GM12878 (cell line): ENCODE measurements at regions not wholly inside any gene's neighbourhood (a gene's known extent, or its start where the extent isn't known, plus 50 kb on each side); places are given as distances from the start of the nearest gene placed in this dataset.

Experiments
- ATAC-seq: fragments of 200-7000 bp; cut with Tn5 transposase; 3 replicates; pipeline ENCODE4 v1.9.1; 2020; ENCODE audit warnings: mild to moderate bottlenecking, moderate library complexity
- BruUV-seq: library from RNA; stranded (reverse); fragments of 400-500 nt; replicated peaks from 2 replicates; lab custom pipeline; 2021; lab: Mats Ljungman, UMichigan
- CTCF ChIA-PET: fragments of 300-600 bp; sonication (Branson Sonifier 250); formaldehyde crosslinking; extraction: SDS; loops from one replicate; lab custom pipeline; 2021; ENCODE audit warnings: inconsistent platforms; lab: Yijun Ruan, JAX
- POLR2A ChIA-PET: fragments of 350-600 bp; formaldehyde crosslinking; extraction: SDS; loops from one replicate; lab custom pipeline; 2021; ENCODE audit warnings: inconsistent platforms; lab: Charles Lee
- RAD21 ChIA-PET: fragments of 300-600 bp; sonication (Branson Sonifier 250); formaldehyde crosslinking; loops from one replicate; lab custom pipeline; 2023; ENCODE audit warnings: antibody characterized with exemption; ENCODE audit not compliant: unreplicated experiment; lab: Charles Lee
- SMC1A ChIA-PET: fragments of 300-600 bp; sonication (Branson Sonifier 250); formaldehyde crosslinking; loops from one replicate; lab custom pipeline; 2023; ENCODE audit not compliant: unreplicated experiment, uncharacterized antibody; lab: Charles Lee
- DNase-seq: peaks from one replicate; pipeline ENCODE4 v3.0.0-alpha.2; 2011; ENCODE audit warnings: low read depth, low spot score
- FAIRE-seq: peaks from 3 replicates; lab custom pipeline; 2011; peaks lifted over from hg19 to GRCh38; lab: Jason Lieb, UNC
- H2AFZ ChIP-seq: 2 replicates; pipeline ENCODE4 v1.6.0; 2011; ENCODE audit warnings: low read depth, low read length, control low read depth; ENCODE audit not compliant: control insufficient read depth
- H3K27ac ChIP-seq: 2 replicates; pipeline ENCODE4 v1.5.1; 2011; ENCODE audit warnings: control low read depth; ENCODE audit not compliant: control insufficient read depth, insufficient read depth
- H3K27me3 ChIP-seq, 2 experiments: replicated peaks in 1 of 2; 2 replicates each; pipeline versions ENCODE4 v1.6.0 to v1.6.1; 2011; ENCODE audit warnings: low read length in 1 of 2; ENCODE audit not compliant: control insufficient read depth in 2 of 2, insufficient read depth in 2 of 2
- H3K36me3 ChIP-seq, 2 experiments: 2 replicates each; pipeline ENCODE4 v1.5.1; 2011; ENCODE audit warnings: low read length in 1 of 2; ENCODE audit not compliant: control insufficient read depth in 2 of 2, insufficient read depth in 2 of 2
- H3K4me1 ChIP-seq: 2 replicates; pipeline ENCODE4 v1.6.1; 2011; ENCODE audit warnings: mild to moderate bottlenecking, low read length, moderate library complexity, mixed read lengths; ENCODE audit not compliant: control insufficient read depth, insufficient read depth
- H3K4me2 ChIP-seq: 2 replicates; pipeline ENCODE4 v1.6.0; 2011; ENCODE audit warnings: control low read depth; ENCODE audit not compliant: control insufficient read depth, insufficient read depth
- H3K4me3 ChIP-seq: fragments of 200-600 bp; sonication (generic); 2 replicates; pipeline ENCODE4 v1.5.1; 2016
- H3K79me2 ChIP-seq: 2 replicates; pipeline ENCODE4 v1.6.0; 2011; ENCODE audit warnings: low read length; ENCODE audit not compliant: control insufficient read depth, insufficient read depth
- H3K9ac ChIP-seq: 2 replicates; pipeline ENCODE4 v1.8.0; 2011; ENCODE audit warnings: low read length, control low read depth, mixed read lengths; ENCODE audit not compliant: control insufficient read depth, insufficient read depth
- H3K9me3 ChIP-seq: replicated peaks from 3 replicates; pipeline ENCODE4 v1.5.1; 2011; ENCODE audit warnings: mild to moderate bottlenecking, low read length; ENCODE audit not compliant: control insufficient read depth, insufficient read depth
- H4K20me1 ChIP-seq: 2 replicates; pipeline ENCODE4 v1.6.0; 2011; ENCODE audit not compliant: control insufficient read depth, insufficient read depth
- CBFB ChIP-seq: IDR thresholded peaks from 2 replicates; pipeline ENCODE4 v1.6.1; 2016; ENCODE audit warnings: antibody characterized with exemption, low read depth
- HDAC6 ChIP-seq: fragments of 200-600 bp; sonication (generic); IDR thresholded peaks from one replicate; pipeline ENCODE4 v1.8.0; 2017; ENCODE audit warnings: antibody characterized with exemption; ENCODE audit not compliant: unreplicated experiment
- NFYB ChIP-seq: IDR thresholded peaks from 2 replicates; pipeline ENCODE4 v1.6.1; 2011; ENCODE audit warnings: low read depth, mild to moderate bottlenecking, low read length, improper control_type of control experiment, moderate library complexity; ENCODE audit not compliant: insufficient read depth
- RUNX3 ChIP-seq: IDR thresholded peaks from 2 replicates; pipeline ENCODE4 v1.6.1; 2012; ENCODE audit warnings: low read length, inconsistent platforms
- STAT1 ChIP-seq: fragments of 450-650 bp; conservative IDR thresholded peaks from 2 replicates; pipeline ENCODE4 v1.6.1; 2014; ENCODE audit warnings: antibody characterized with exemption, mild to moderate bottlenecking
- WGBS: methylation state at CpG from one replicate; pipeline ENCODE4 v1.1.6; 2016; ENCODE audit warnings: low lambda C conversion rate; ENCODE audit not compliant: insufficient replicate concordance, insufficient coverage; ENCODE audit errors: missing lambda C conversion rate; 5-methylcytosine and 5-hydroxymethylcytosine counted together
- in situ Hi-C: fragments of 300-500 bp; cut with MboI; formaldehyde crosslinking; loops from 9 replicates; pipeline ENCODE4 v1.14.3; 2018; ENCODE audit warnings: mixed read lengths
- intact Hi-C: fragments of 100-400 bp; cut with micrococcal nuclease; formaldehyde crosslinking; loops from one replicate; pipeline ENCODE4 v1.14.2; 2022; ENCODE audit not compliant: unreplicated experiment
- TF ChIP-seq, protein P1 (sequence below): IDR thresholded peaks from 2 replicates; pipeline ENCODE4 v1.6.1; 2012; ENCODE audit warnings: low read depth, low read length, improper control_type of control experiment

DNA sequence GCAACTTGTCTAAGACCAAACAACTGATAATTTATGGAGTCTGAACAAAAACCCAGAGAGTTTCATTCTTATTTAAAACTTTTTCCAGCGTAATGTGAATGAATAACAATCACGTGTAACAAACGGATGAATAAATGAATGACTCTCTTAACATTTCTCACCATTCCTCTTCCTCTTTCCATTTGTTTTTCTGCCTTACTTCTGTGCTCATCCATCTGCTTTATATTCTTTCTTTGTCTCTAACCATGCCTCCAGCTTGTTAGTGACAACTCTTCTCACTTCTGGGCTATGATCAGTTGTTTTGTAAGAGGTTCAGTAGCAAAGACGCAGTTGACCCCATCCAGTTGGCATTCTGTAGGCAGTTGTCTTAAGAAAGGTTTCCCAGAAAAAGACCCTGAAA, 133.7 kb upstream of the MB21D2 start:
- Histone ChIP-seq H3K9me3 (no peaks in the 10 kb centered on the region), H3K4me3 (no peak overlapping the region), H3K36me3 (no peaks in the 10 kb centered on the region), H2AFZ (no peak overlapping the region), H3K4me1 (no peaks in the 10 kb centered on the region), H3K27ac (no peak overlapping the region), H3K9ac (no peak overlapping the region), H4K20me1 (no peaks in the 10 kb centered on the region), H3K4me2 (no peak overlapping the region), H3K27me3 (0 out of 4 replicates have a peak, but pooled peaks cover 0 to 3% of the 10 kb centered on the region in 2 experiments), H3K79me2 (no peaks in the 10 kb centered on the region)
- no peak for TF ChIP-seq HDAC6
- CTCF ChIA-PET: interaction anchor here (3.4 kb wide), 1 partner anchor 9 kb away, joined by 14 read pairs; no protein-coding TSS in a partner anchor
- 69% methylated on average over 4 of the region's 4 CpGs for WGBS
- in situ Hi-C loops (no loop called here), intact Hi-C loops (no loop called here)
- POLR2A ChIA-PET: no interaction called here
- DNase-seq (no peak), FAIRE-seq (no peak), ATAC-seq (no peak)
- SMC1A ChIA-PET: no interaction called here
- RAD21 ChIA-PET: interaction anchor here (1.0 kb wide), 1 partner anchor 10 kb away, joined by 3 read pairs; no protein-coding TSS in a partner anchor
- BruUV-seq: no TSS peak

DNA sequence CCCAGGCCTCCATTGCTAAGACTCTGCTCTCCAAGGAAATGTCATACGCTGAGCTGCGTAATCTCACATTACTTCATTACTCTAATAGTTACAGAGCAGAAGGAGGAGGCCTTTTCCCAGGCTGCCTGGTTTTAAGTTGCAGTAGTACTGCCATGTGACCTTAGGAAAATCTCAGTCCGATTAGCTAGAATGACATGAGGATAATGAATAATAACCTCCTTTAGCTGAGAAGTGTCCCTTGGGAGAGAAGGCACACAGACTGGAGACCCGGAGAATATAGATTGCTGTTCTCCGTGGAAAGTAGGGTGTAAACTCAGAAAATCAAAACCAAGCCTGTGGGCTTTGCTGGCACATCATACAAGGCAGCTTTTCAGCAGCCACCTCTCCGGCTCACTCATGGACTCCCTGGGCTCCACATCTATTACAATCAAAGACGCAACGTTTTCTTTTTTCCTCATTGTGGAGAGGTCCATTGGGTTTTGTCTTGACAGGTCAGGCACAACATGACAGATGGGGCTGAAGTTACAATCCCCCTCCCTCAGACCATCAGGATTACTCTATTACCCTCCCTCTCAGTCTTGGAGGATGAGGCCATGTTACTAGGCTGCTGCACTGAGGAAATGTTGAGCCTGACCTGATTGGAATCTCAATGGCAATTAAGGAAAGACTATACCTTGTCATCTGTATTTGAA, 134.8 kb upstream of the MB21D2 start:
- Histone ChIP-seq H3K27ac (no peak overlapping the region), H3K9ac (no peak overlapping the region), H3K9me3 (no peaks in the 10 kb centered on the region), H3K4me2 (no peak overlapping the region), H3K27me3 (0 out of 4 replicates have a peak, but pooled peaks cover 0 to 3% of the 10 kb centered on the region in 2 experiments), H3K4me3 (no peak overlapping the region), H3K79me2 (no peaks in the 10 kb centered on the region), H3K36me3 (no peaks in the 10 kb centered on the region), H2AFZ (no peak overlapping the region), H4K20me1 (no peaks in the 10 kb centered on the region), H3K4me1 (no peaks in the 10 kb centered on the region)
- 53% methylated on average over 8 of the region's 8 CpGs for WGBS
- in situ Hi-C loops: no loop called here
- FAIRE-seq (no peak), DNase-seq (no peak), ATAC-seq (no peak)
- ChIA-PET RAD21 (interaction anchor here (1.0 kb wide), 1 partner anchor 12 kb away, joined by 3 read pairs; no protein-coding TSS in a partner anchor), SMC1A (interaction anchor here (1.2 to 3.3 kb wide), 2 partner anchors 11 to 237 kb away, joined by 3 to 15 read pairs; no protein-coding TSS in a partner anchor), CTCF (interaction anchor here (3.4 kb wide), 1 partner anchor 10 kb away, joined by 14 read pairs; no protein-coding TSS in a partner anchor), POLR2A (no interaction called here)
- TF ChIP-seq NFYB (no peak), STAT1 (no peak), RUNX3 (no peak), CBFB (no peak)
- TF ChIP-seq, protein P1, sequence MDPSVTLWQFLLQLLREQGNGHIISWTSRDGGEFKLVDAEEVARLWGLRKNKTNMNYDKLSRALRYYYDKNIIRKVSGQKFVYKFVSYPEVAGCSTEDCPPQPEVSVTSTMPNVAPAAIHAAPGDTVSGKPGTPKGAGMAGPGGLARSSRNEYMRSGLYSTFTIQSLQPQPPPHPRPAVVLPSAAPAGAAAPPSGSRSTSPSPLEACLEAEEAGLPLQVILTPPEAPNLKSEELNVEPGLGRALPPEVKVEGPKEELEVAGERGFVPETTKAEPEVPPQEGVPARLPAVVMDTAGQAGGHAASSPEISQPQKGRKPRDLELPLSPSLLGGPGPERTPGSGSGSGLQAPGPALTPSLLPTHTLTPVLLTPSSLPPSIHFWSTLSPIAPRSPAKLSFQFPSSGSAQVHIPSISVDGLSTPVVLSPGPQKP: no peak
- no TSS peak for BruUV-seq
- intact Hi-C loops: no loop called here
